HG02798 (cell line): ENCODE measurements at regions not wholly inside any gene's neighbourhood (a gene's known extent, or its start where the extent isn't known, plus 50 kb on each side); places are given as distances from the start of the nearest gene placed in this dataset.

Experiments used
- ATAC-seq: cut with Tn5 transposase; IDR thresholded peaks from one replicate; pipeline ENCODE4 v1.9.1; 2021; ENCODE audit warnings: mild to moderate bottlenecking; ENCODE audit not compliant: unreplicated experiment, poor library complexity

- no peak for ATAC-seq
Measured at GRCh38 chr12:14315501-14315900, 50.0 kb upstream of the ATF7IP start.
